ENCODE measurements at regions not wholly inside any gene's neighbourhood (a gene's known extent, or its start where the extent isn't known, plus 50 kb on each side); places are given as distances from the start of the nearest gene placed in this dataset.

GRCh38 chr10:92778091-92778490 lies 70.2 kb upstream of the EXOC6 start:
- no peak for TF ChIP-seq Cebpa-rat (IDR thresholded peaks at IDR 0.05)
- Histone ChIP-seq H3K9ac (no peak overlapping the region), H3K27ac (no peak overlapping the region), H3K4me1 (peaks cover 0 to 16% (median 14%) of the 10 kb centered on the region in 10 experiments; a peak in 15 of 20 replicates), H4K20me1 (no peaks in the 10 kb centered on the region), H3K27me3 (no peaks in the 10 kb centered on the region), H3K4me3 (no peak overlapping the region), H3K9me3 (replicated peaks in 1 of 11) (0 out of 22 replicates have a peak, but pooled peaks cover 0 to 2% (median 0%) of the 10 kb centered on the region in 11 experiments), H3K4me2 (no peak overlapping the region), H3K36me3 (no peaks in the 10 kb centered on the region)

- TF ChIP-seq Cebpa-rat (IDR thresholded peaks at IDR 0.05), result no peak
- Histone ChIP-seq H3K4me1 (peaks cover 13 to 40% (median 33%) of the 10 kb centered on the region in 10 experiments), H3K27ac (no peak overlapping the region), H3K4me3 (no peak overlapping the region), H3K9me3 (replicated peaks in 1 of 11) (no peaks in the 10 kb centered on the region), H3K27me3 (no peaks in the 10 kb centered on the region), H3K9ac (no peak overlapping the region), H3K4me2 (no peak overlapping the region), H4K20me1 (no peaks in the 10 kb centered on the region), H3K36me3 (no peaks in the 10 kb centered on the region)
Measured at GRCh38 chr10:92785118-92785517, 63.2 kb upstream of the EXOC6 start.

GRCh38 chr10:92787557-92788152 lies 60.7 kb upstream of the EXOC6 start:
- Histone ChIP-seq H3K27me3 (no peaks in the 10 kb centered on the region), H3K4me3 (no peak overlapping the region), H3K9ac (no peak overlapping the region), H3K4me1 (peaks cover 24 to 39% (median 32%) of the 10 kb centered on the region in 10 experiments), H3K27ac (no peak overlapping the region), H3K36me3 (no peaks in the 10 kb centered on the region), H3K4me2 (peak overlapping the region in 5 of 11 experiments; percentile 0 to 17 (median 5); a peak in 3 of 22 replicates), H4K20me1 (no peaks in the 10 kb centered on the region), H3K9me3 (replicated peaks in 1 of 11) (no peaks in the 10 kb centered on the region)
- no peak for TF ChIP-seq Cebpa-rat (IDR thresholded peaks at IDR 0.05)

- H3K4me1 ChIP-seq, result peaks cover 22 to 38% (median 30%) of the 10 kb centered on the region in 10 experiments
- peaks cover 0 to 7% (median 2%) of the 10 kb centered on the region in 11 experiments; a peak in 10 of 22 replicates for H3K9me3 ChIP-seq (replicated peaks in 1 of 11)
- H3K36me3 ChIP-seq, result no peaks in the 10 kb centered on the region
- H4K20me1 ChIP-seq, result no peaks in the 10 kb centered on the region
- peak overlapping the region; percentile 16 to 77 (median 61); a peak in 21 of 22 replicates for H3K4me2 ChIP-seq
- no peak overlapping the region for H3K4me3 ChIP-seq
- no peaks in the 10 kb centered on the region for H3K27me3 ChIP-seq
- TF ChIP-seq Cebpa-rat (IDR thresholded peaks at IDR 0.05), result no peak
- peak overlapping the region in 7 of 11 experiments; percentile 23 to 85 (median 68); a peak in 11 of 22 replicates for H3K27ac ChIP-seq
- H3K9ac ChIP-seq, result 0 out of 22 replicates have a peak overlapping the region, but pooled peaks of 1 of the 11 experiments have one; percentile 6
Measured at GRCh38 chr10:92789067-92789466, 59.3 kb upstream of the EXOC6 start.

DNA sequence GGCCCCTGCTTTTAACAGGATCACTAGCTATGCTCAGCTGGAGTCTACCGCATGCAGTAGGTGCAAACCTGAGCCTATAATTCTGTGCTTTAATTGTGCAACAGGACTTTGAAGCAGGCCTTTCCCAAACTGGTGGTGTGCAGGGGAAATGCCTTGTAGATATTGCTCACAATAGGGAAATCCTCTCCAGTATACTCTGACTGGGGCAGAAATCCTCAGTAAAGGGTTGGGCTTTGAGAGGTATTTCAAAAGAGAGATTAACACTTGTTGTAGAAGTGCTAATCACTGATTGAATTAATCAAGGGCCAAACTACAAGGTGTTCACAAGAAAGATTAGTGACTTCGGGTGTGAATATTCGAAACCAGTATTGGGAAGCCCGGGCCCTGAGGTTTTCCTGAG lies 58.5 kb upstream of the EXOC6 start:
- no peak overlapping the region for H3K4me3 ChIP-seq
- no peaks in the 10 kb centered on the region for H3K27me3 ChIP-seq
- peak overlapping the region in 8 of 11 experiments; percentile 24 to 85 (median 64); a peak in 16 of 22 replicates for H3K27ac ChIP-seq
- no peak for TF ChIP-seq Cebpa-rat (IDR thresholded peaks at IDR 0.05)
- H4K20me1 ChIP-seq, result no peaks in the 10 kb centered on the region
- peak overlapping the region; percentile 16 to 77 (median 61) for H3K4me2 ChIP-seq
- H3K9ac ChIP-seq, result peak overlapping the region in 4 of 11 experiments; percentile 26 to 55 (median 34); a peak in 7 of 22 replicates
- H3K9me3 ChIP-seq (replicated peaks in 1 of 11), result peaks cover 0 to 14% (median 6%) of the 10 kb centered on the region in 11 experiments; a peak in 10 of 22 replicates
- no peaks in the 10 kb centered on the region for H3K36me3 ChIP-seq
- H3K4me1 ChIP-seq, result peaks cover 22 to 38% (median 30%) of the 10 kb centered on the region in 10 experiments

GRCh38 chr10:92790440-92790839 lies 57.9 kb upstream of the EXOC6 start:
- TF ChIP-seq Cebpa-rat (IDR thresholded peaks at IDR 0.05), result 0 out of 22 replicates have a peak, but pooled peaks of 2 of the 11 experiments have one; percentile 35 to 45
- no peak overlapping the region for H3K4me3 ChIP-seq
- H3K27me3 ChIP-seq, result no peaks in the 10 kb centered on the region
- H3K27ac ChIP-seq, result peak overlapping the region in 9 of 11 experiments; percentile 32 to 85 (median 59); a peak in 15 of 22 replicates
- H3K36me3 ChIP-seq, result no peaks in the 10 kb centered on the region
- peaks cover 22 to 38% (median 30%) of the 10 kb centered on the region in 10 experiments for H3K4me1 ChIP-seq
- H3K4me2 ChIP-seq, result peak overlapping the region in 8 of 11 experiments; percentile 21 to 77 (median 68); a peak in 15 of 22 replicates
- peaks cover 0 to 15% (median 6%) of the 10 kb centered on the region in 11 experiments; a peak in 10 of 22 replicates for H3K9me3 ChIP-seq (replicated peaks in 1 of 11)
- H4K20me1 ChIP-seq, result no peaks in the 10 kb centered on the region
- H3K9ac ChIP-seq, result peak overlapping the region in 4 of 11 experiments; percentile 38 to 58 (median 50); a peak in 7 of 22 replicates

GRCh38 chr10:92792661-92793060 lies 55.7 kb upstream of the EXOC6 start:
- no peak overlapping the region for H3K27ac ChIP-seq
- no peak overlapping the region for H3K9ac ChIP-seq
- H3K27me3 ChIP-seq, result no peaks in the 10 kb centered on the region
- H3K4me3 ChIP-seq, result no peak overlapping the region
- TF ChIP-seq Cebpa-rat (IDR thresholded peaks at IDR 0.05), result no peak
- no peak overlapping the region for H3K4me2 ChIP-seq
- peaks cover 18 to 35% (median 28%) of the 10 kb centered on the region in 10 experiments for H3K4me1 ChIP-seq
- no peaks in the 10 kb centered on the region for H4K20me1 ChIP-seq
- peaks cover 0 to 33% (median 6%) of the 10 kb centered on the region in 11 experiments; a peak in 11 of 22 replicates for H3K9me3 ChIP-seq (replicated peaks in 1 of 11)
- no peaks in the 10 kb centered on the region for H3K36me3 ChIP-seq

All from BLaER1 treated with 17β-estradiol and CSF1 and Interleukin-3, amounts not matched to agents 10 nM and 100 nM (cell line).